ENCODE measurements at regions not wholly inside any gene's neighbourhood (a gene's known extent, or its start where the extent isn't known, plus 50 kb on each side); places are given as distances from the start of the nearest gene placed in this dataset. TPM values are rescaled to one million over a fixed set of nuclear protein-coding genes. Genes with fewer than 3 reads are reported as not detected.
"Not testable (repeated sequence)": the region's sequence is repeated elsewhere in the genome, so short reads cannot be mapped to it uniquely, and the experiment has no call there.

DNA sequence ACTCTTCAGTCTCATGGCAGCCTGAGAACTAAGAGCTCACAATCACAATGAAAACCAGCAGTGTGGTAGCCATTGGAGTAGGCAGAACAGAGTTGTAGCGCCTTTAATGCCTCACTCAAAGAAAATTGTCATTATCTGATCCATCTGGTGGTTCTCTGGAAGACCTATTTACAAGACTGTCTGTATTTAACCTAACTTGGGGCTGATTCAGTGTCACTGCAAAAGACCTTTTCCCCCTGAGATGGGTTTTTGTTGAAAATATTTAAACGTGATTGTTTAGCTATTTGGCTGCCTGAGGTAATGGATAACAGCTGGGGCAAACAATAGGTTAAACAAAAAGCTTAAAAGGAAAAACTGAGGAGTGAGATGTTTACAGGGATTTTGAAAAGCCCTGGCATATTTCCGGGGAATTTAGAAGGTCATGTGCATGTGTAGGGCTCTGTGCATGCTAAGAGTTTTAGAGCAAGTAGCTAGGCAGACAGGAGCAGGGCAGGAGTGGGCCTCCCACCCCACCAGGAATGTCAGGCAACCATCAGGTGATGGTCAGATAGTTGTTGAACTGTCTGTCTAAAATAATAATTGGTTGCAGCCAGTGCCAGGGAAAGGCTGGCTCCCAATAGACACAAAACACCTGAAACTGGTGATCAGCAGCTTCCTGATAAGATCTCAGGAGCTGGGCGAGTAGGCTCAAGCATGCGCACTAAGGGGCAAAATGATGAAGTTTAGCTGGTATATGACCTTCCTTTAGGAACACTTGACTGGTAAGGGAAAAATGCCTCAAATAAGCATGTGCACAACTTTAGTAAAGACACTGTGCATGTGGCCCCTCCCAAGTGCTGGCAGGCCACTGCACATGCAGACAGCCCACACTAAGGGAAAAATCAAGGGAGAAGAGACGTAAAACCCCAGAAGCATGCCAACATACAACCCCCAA is 70.8 kb upstream of the AKIRIN2 start:
- no peak for DNase-seq (ENCODE audit: low read depth in 2 of 3, low spot score in 2 of 3)

DNA sequence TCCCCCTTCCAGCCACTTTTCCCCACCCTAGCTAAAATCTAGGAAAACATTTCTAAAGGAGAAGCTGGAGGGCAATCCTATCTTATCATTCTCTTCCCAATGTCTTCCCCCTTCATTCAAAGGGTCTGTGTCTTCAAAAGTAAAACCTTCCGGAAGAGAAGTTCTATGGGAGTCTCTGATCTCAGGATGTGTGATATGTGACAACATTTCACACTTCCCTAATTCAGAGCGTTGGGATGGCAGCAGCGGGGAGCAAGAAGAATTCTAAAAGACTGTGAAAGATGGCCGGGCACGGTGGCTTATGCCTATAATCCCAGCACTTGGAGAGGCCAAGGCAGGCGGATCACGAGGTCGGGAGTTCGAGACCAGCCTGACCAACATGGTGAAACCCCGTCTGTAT is 65.4 kb upstream of the AKIRIN2 start:
- no peak for DNase-seq (ENCODE audit: low read depth in 2 of 3, low spot score in 2 of 3)

DNA sequence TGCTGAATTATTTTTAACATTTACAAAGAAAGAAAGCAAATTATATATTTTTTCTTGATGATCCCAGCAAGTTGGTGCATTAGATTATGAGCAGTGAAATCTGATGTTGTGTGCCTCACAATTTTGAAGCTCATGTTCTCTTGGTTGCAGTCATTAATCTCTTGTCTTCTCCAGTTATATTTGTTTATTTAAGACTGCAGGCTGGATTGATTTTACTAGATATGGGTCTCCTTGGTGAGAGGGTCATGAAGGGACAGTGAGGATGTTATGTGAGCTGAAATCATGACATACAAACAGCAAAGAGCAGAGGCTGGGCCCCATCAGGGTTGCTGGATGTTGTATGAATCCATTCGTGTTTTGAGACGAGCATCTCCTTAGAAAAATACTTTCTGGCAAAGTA is 64.2 kb upstream of the AKIRIN2 start:
- no peak for DNase-seq (ENCODE audit: low read depth in 2 of 3, low spot score in 2 of 3)

DNA sequence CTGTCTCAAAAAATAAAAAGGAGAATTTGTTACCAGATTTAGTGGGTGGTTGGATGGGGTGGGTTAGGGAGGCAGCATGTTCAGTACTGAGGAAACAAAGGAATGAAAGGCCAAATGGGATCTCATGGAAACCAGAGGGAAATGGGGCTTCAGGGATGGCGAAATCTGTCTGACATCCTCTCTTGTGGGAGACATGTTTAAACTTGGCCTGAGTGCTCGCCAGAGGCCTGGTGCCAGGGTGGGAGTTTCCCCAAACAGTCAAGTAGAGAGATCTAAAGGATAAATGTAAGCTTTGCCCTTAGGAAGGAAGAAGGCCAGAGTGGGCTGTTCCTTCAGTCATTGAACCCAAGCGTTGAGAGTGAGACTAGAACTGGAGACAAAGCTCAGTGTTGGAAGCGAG is 61.9 kb upstream of the AKIRIN2 start:
- DNase-seq (ENCODE audit: low read depth in 2 of 3, low spot score in 2 of 3), result no peak

DNA sequence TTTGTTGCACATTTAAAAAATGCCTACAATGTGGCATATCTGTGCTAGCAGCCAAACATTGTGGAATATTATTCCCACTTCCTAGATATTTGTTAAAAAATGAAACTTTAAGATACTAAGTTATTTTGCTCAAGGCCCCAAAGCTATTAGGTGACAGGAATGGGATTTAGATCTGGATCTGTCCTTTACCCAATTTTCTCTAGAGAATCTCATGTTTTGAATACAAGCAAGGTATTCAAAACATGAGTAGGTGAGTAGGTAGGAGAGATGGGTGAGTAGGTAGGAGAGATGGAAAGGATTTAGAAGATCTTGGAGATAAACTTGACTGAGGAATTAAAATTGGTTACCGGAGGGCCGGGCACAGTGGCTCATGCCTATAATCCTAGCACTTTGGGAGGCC is 61.2 kb upstream of the AKIRIN2 start:
- no peak for DNase-seq (ENCODE audit: low read depth in 2 of 3, low spot score in 2 of 3)

DNA sequence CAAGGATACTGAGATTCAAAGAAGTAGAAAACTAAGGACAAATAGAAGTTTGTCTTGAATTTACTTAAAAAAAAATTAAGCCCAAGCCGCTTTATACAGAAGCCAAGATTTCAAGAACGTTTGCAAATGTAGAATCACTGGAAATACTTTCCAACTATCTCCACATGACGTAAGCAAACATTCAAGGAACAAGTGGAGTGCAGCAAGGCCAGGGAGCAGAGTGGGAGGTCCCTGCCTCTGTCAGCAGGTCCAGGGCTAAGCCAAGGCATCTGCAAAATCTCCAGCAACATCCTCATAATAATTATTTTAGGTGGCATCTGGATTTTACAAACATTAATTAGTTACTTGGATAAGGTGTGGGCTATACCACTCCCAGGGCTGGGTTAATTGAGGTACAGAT is 60.1 kb upstream of the AKIRIN2 start:
- no peak for DNase-seq (ENCODE audit: low read depth in 2 of 3, low spot score in 2 of 3)

DNA sequence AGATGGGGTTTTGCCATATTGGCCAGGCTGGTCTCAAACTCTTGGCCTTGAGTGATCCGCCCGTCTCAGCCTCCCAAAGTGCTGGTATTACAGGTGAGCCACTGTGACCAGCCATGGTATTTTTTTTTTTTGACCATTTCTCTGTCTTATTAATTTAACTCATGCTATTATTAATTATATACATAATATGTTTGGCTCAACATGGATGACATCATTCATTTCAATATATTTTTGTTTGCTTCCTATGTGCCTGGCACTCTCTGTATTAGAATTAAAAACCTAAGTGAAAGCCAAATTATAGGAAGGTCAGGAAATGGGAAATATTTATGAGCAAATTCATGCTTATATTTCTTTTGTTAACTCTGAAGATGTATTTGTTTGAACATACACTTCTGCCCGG is 55.8 kb upstream of the AKIRIN2 start:
- no peak for DNase-seq (ENCODE audit: low read depth in 2 of 3, low spot score in 2 of 3)

DNA sequence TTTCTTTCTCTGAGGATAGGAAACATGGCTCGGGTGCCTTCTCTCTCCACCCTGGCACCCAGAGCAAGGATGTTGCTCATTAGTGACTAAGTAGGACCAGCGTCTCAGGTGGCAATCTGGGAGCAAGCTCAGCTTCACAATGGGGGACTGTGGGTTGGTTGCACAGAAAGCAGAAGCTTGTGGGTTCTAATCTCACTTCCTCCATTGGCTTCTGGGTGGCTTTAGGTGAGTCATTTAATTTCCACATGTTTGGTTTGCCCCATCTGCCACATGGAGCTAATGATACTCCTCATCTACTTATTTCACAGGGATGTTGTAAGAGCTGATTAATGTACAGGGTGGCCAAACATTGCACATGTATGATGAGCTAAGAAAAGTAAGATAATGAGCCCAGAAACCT is 54.8 kb upstream of the AKIRIN2 start:
- DNase-seq (ENCODE audit: low read depth in 2 of 3, low spot score in 2 of 3), result peak in 2 of 3 donors; percentile 97 to 99

DNA sequence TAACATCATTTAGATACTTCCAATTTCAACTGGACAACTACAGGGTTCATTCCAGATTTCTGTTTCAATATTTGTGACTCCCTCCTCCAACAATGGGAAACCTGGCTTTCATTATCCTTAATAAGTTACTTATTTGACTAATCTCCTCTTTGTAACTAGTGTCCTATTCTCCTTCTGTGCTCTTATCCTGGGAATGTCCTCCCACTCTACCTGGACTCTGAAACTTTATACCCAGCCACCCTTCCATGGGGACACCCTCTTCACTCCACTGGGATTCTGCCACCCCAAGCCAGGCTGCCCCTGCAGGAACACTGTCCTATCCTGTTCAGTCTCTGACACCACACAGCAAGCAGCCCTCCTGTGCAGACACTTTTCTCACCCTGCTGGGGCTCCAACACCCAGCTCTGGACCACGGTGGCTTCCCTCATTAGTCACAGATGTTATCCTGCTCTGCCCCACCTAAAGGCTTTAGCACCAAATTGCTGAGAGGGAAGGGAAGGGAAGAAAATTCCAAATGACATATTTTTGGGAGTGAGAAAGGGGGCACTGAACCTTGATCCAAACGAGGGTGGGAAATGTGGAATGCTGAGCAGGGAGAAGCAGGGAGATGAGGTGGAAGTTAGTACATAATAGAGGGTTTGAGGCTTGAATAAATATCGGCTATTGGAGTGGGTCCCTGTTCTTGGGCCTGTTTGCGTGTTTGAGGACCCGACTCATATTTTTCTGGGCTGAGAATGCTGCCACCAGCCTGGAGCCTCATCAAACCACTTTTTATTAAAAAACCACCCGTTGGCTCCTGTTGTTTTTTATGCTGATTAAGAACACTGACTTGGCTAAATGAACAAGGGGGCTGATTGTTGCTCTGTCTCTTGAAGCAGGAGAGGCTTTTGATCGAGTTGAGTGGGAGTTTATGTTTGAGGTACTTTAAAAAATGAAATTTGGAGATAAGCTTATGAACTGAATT is 54.0 kb upstream of the AKIRIN2 start:
- DNase-seq (ENCODE audit: low read depth in 2 of 3, low spot score in 2 of 3), result peak in 2 of 3 donors; percentile 32 to 48

DNA sequence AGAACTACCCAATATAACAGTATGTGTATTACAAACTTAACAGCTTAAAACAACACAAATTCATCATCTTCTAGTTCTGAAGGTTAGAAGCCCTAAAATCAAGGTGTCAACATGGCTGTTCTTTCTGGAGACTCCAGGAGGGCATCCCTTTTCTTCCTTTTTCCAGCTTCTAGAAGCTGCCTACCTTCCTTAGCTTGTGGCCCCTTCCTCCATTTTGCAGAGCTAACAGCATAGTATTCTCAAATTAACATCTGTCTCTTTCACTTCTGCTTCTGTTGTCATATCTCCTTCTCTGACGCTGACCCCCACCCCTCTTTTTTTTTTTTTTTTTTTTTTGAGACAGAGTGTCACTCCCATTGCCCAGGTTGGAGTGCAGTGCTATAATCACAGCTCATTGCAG is 52.8 kb upstream of the AKIRIN2 start:
- peak in 1 of 3 donors; percentile 26 for DNase-seq (ENCODE audit: low read depth in 2 of 3, low spot score in 2 of 3)

DNA sequence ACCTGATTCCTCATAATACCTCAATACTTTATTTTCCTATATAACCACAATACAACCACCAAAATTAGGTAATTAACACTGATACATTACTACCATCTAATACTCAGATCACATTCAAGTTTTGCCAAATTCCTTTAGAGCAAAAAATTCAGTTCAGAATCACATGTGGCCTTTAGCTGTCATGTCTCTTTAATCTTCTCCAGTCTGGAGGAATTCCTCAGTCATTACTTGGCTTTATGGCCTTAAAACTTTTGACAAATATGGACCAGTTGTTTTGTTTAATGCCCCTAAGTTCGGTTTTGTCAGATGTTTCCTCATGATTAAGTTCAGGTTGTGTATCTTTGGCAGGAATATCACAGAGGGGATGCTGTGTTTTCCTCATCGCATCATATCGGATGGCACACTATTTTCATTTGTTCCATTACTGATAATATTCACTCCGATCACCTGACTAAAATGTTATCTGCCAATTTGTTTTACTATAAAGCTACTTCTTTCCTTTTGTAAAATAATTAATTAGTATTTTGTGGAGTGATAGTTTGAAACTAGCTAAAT is 51.2 kb upstream of the AKIRIN2 start:
- DNase-seq (ENCODE audit: low read depth in 2 of 3, low spot score in 2 of 3), result no peak

DNA sequence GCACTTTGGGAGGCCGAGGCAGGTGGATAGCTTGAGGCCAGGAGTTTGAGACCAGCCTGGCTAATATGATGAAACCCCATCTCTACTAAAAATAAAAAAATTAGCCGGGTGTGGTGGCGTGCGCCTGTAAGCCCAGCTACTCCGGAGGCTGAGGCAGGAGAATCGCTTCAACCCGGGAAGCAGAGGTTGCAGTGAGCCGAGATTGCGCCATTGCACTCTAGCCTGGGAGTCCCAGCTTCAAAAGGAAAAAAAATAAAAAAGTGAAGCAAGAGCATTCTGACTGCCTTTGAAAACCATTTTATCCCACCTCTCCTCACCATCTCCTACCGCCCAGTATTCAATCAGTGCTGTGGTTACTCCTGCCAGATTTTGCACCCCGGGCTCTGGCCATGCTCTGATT is 50.5 kb upstream of the AKIRIN2 start:
- DNase-seq (ENCODE audit: low read depth in 2 of 3, low spot score in 2 of 3), result not testable (repeated sequence)

Small RNA genes in the stretch of these regions (small RNA-seq; reads per million reads assigned to genes)
- gene RF00019, result not detected
- gene RN7SL183P, result not detected

Data from hematopoietic multipotent progenitor cell (in vitro differentiated cells).